ENCODE measurements at regions not wholly inside any gene's neighbourhood (a gene's known extent, or its start where the extent isn't known, plus 50 kb on each side); places are given as distances from the start of the nearest gene placed in this dataset.

- TF ChIP-seq CTCF (IDR thresholded peaks at IDR 0.05; ENCODE audit: low read depth, low read length, missing input control) (no peak), HNF4G (IDR thresholded peaks at IDR 0.05) (no peak), YY1 (IDR thresholded peaks at IDR 0.05) (no peak), RAD21 (IDR thresholded peaks at IDR 0.05) (no peak), TAF1 (conservative IDR thresholded peaks at IDR 0.05) (no peak), MAX (IDR thresholded peaks at IDR 0.05) (no peak), GABPA (IDR thresholded peaks at IDR 0.05 in 1 of 2, conservative IDR thresholded peaks at IDR 0.05 in 1 of 2) (no peak), SP1 (IDR thresholded peaks at IDR 0.05) (no peak), JUND (IDR thresholded peaks at IDR 0.05) (no peak)
- TF ChIP-seq, protein P1, sequence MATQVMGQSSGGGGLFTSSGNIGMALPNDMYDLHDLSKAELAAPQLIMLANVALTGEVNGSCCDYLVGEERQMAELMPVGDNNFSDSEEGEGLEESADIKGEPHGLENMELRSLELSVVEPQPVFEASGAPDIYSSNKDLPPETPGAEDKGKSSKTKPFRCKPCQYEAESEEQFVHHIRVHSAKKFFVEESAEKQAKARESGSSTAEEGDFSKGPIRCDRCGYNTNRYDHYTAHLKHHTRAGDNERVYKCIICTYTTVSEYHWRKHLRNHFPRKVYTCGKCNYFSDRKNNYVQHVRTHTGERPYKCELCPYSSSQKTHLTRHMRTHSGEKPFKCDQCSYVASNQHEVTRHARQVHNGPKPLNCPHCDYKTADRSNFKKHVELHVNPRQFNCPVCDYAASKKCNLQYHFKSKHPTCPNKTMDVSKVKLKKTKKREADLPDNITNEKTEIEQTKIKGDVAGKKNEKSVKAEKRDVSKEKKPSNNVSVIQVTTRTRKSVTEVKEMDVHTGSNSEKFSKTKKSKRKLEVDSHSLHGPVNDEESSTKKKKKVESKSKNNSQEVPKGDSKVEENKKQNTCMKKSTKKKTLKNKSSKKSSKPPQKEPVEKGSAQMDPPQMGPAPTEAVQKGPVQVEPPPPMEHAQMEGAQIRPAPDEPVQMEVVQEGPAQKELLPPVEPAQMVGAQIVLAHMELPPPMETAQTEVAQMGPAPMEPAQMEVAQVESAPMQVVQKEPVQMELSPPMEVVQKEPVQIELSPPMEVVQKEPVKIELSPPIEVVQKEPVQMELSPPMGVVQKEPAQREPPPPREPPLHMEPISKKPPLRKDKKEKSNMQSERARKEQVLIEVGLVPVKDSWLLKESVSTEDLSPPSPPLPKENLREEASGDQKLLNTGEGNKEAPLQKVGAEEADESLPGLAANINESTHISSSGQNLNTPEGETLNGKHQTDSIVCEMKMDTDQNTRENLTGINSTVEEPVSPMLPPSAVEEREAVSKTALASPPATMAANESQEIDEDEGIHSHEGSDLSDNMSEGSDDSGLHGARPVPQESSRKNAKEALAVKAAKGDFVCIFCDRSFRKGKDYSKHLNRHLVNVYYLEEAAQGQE (IDR thresholded peaks at IDR 0.05) = no peak
- TF ChIP-seq, protein P2, sequence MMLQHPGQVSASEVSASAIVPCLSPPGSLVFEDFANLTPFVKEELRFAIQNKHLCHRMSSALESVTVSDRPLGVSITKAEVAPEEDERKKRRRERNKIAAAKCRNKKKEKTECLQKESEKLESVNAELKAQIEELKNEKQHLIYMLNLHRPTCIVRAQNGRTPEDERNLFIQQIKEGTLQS (IDR thresholded peaks at IDR 0.05) = no peak
These were observed 60.3 kb upstream of the STARD13 start for GRCh38 chr13:33345842-33346241.
